ENCODE measurements at regions not wholly inside any gene's neighbourhood (a gene's known extent, or its start where the extent isn't known, plus 50 kb on each side); places are given as distances from the start of the nearest gene placed in this dataset.

DNA sequence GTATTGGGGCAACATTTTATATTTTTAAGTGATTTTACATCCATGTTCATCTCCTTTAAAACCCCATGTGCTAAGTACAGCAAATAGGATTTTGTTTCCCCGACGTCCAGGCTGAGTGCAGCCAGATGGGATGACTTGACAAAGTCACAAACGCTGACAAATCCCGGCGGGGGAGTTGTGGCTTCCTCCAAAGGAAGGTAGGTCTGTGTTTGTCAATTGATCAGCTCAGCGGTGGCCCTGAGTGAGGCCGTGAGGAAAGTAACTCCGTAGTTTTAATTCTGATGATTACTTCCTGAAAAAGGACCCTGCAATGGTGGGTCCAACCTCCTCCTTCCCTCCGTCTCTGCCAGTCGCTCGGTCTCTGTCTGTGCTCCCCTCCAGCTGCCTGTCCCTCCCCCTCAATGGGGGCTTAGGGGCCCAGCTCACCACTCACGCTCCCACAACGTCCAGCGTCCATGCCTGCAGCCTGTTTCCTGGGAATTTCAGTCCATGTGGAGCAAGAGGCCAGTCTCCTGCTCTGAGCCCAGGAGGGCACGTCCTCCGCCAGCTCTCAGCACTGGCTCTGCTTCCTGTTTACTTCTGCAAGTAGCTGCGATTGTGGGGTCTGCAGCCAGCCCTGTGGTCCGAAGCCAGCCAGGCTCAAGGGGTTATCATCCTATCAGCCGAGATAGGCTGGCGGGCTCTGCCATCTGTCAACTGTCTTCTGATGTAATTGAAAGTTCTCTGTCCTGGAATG is 209.4 kb upstream of the FOXF1 start:
- TF ChIP-seq ZFX (IDR thresholded peaks at IDR 0.05) = no peak
- TF ChIP-seq CTCF (conservative IDR thresholded peaks at IDR 0.05) = no peak

Data from C4-2B (cell line).